Astrocyte of the hippocampus (primary cell): ENCODE measurements at regions not wholly inside any gene's neighbourhood (a gene's known extent, or its start where the extent isn't known, plus 50 kb on each side); places are given as distances from the start of the nearest gene placed in this dataset.
"Not testable (repeated sequence)": the region's sequence is repeated elsewhere in the genome, so short reads cannot be mapped to it uniquely, and the experiment has no call there.

Experiments used
- DNase-seq: peaks from one replicate; pipeline ENCODE4 v3.0.0; 2011; ENCODE audit warnings: low read depth, low spot score

DNA sequence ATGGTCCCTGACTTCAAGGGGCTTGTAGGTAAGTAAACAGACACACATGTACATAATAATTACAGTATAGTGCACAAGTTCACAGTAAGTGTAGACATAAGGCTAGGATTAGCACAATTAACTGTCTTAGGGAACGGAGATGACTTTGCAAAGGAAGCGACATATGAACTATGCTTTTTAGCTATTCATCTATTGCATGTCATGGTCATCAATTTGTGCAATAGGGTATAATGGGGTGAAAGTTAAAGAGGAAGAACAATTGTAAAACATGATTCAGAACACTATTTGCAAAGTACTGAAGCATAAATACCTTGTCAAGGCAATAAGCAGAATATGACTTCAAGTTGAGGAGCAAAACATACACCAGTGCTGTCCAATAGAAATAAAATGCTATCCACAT, 112.3 kb upstream of the SLC8A1 start:
- no peak for DNase-seq

DNA sequence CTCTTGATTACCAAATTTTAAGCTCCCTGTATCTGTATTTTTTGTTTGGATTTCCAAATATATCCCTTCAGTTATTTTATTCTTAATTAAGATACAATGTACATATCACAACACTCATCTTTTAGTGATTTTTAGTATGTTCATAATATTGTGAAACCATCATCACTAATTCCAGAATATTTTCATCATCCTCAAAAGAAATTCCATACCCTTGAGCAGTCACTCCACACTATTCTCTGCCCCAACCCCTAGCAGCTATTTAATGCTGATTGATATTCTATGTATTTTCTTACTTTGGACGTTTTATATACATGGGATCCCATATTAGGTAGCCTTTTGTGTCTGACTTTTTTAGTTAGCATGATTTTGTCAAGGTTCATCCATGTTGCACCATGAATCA, 127.4 kb upstream of the SLC8A1 start:
- DNase-seq, result no peak

- no peak for DNase-seq
These were observed 132.5 kb upstream of the SLC8A1 start for GRCh38 chr2:40584432-40584831.

GRCh38 chr2:40591774-40592173, 139.9 kb upstream of the SLC8A1 start:
- DNase-seq, result no peak

DNA sequence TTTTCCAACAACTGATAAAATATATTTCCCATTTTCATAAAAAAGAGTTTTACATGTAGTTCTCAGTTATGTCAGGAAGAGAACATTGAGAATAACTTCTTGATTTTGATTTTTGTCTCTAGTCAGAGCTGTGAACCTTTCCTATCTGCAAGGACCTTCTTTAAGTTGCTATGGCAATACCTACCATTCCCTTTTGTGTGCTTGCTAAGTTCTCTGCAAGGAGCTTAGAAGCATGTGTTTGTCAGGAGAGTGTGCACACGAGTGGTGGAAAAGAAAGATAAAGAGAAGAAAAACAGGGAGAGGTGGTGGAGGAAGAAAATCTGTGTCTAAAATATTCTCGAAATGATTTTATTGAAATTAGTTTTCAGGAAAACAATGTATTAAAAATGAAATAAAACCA, 140.3 kb upstream of the SLC8A1 start:
- DNase-seq, result no peak

DNA sequence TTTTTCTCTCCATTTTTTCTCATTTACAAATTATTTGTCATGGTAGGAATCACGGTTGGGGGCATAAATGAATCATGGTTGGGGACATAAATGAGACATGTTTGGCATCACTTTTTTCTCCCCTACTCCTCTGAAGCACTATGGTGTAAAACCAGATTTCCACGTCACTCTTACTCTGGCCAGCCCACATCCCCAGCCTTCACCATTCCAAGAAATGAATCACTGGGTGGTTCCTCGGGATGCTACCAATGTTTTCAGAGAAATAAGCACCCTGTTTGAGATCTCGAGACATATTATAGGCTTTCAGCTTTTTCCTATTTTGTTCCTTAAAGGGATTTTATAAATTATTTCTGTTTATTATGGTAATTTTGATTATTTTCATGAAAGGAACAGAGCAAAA, 155.0 kb upstream of the SLC8A1 start:
- DNase-seq, result no peak

DNA sequence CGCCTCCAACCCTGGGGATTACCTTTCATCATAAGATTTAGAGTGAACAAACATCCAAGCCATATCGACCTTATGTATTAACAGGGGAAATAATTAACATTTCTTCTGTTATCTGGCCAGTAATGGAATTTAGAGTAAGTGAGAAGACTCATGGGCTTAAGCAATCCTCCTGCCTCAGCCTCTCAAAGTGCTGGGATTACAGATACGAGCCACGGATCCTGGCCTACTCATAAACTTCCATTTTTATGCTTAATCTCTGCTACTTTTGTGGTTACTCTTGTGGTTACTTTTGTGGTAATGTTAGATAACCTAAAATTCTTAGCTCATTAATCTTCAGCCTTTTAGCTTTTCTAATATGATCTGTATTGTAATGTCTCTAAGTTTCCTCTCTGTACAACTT, 159.3 kb upstream of the SLC8A1 start:
- DNase-seq, result no peak

- DNase-seq, result peak; percentile 56
These were observed 174.0 kb upstream of the SLC8A1 start for GRCh38 chr2:40625849-40626248.

GRCh38 chr2:40628556-40628955, 176.7 kb upstream of the SLC8A1 start:
- DNase-seq, result no peak

DNA sequence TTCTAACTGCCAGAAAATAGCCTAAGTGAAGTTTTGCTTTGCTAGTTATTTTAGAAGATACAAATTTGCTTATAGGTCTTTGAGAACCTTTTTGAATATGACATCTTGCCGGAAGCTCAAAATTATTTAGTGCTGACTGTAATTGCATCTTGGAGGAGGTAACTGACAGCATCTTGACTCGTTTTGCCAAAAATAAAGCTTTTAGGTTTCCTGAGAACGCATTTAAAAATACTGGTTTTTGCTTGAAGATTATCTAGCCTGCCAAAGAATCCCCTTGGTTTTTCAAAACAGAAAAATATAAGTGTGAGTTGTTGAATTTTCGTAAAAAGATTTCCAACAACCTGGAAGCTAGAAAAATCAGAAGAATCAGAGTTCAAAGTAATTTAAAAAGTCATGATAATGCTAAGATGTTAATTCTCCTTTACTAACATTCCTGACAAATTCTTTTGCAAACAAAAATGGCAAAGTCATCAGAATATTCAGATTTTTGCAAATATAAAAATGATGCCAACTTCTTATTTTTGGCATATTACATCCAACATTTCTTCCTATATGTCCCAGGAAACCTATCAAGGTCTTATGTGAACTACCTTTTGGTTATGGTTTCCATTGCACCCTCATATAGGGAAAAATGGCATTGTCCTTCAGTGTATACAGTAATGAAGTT, 178.0 kb upstream of the SLC8A1 start:
- no peak for DNase-seq

GRCh38 chr2:40639320-40639719, 187.4 kb upstream of the SLC8A1 start:
- DNase-seq, result no peak

- DNase-seq, result no peak
These were observed 190.3 kb upstream of the SLC8A1 start for GRCh38 chr2:40642237-40642636.

DNA sequence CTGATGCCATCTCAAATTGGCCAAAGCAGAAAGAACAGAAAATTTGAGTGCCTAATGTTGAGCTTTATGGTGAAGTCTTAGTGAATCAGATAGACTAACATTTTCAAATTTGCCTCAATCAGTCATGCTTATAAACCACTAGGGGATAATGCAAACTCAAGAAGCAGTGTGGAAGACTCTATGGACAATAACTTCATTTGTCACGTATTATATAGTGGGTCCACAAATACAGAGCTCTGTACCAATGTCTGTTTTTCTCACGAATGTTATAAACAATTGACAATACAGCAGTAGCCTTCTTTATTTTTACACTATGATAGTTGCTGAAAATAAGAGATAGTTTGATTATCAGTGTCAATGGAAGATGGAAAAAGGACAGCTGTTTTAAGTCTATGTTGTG, 190.8 kb upstream of the SLC8A1 start:
- no peak for DNase-seq

- DNase-seq, result no peak
These were observed 194.8 kb upstream of the SLC8A1 start for GRCh38 chr2:40646642-40647041.

- DNase-seq, result no peak
These were observed 200.3 kb upstream of the SLC8A1 start for GRCh38 chr2:40652155-40652554.

- no peak for DNase-seq
These were observed 201.9 kb upstream of the SLC8A1 start for GRCh38 chr2:40653829-40654228.

DNA sequence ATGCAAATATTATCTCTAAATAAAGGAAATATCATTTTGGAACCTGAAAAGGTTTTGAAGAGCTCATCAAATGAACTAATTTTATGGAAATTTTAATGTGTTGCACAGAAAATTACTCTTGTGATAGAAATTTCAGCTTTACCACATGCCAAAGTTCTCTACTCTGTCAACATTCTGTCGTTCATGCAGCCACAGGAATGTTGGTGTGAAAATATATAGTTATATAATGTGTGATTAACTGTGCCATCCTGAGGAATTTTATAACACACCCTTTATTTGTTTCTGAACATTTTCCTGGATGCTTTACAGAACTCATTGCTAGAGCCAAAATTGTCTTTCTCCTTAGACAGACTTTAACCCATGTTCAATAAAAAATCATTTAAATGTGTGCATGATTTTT, 202.5 kb upstream of the SLC8A1 start:
- no peak for DNase-seq

- peak; percentile 69 for DNase-seq
These were observed 207.1 kb upstream of the SLC8A1 start for GRCh38 chr2:40658941-40659340.

DNA sequence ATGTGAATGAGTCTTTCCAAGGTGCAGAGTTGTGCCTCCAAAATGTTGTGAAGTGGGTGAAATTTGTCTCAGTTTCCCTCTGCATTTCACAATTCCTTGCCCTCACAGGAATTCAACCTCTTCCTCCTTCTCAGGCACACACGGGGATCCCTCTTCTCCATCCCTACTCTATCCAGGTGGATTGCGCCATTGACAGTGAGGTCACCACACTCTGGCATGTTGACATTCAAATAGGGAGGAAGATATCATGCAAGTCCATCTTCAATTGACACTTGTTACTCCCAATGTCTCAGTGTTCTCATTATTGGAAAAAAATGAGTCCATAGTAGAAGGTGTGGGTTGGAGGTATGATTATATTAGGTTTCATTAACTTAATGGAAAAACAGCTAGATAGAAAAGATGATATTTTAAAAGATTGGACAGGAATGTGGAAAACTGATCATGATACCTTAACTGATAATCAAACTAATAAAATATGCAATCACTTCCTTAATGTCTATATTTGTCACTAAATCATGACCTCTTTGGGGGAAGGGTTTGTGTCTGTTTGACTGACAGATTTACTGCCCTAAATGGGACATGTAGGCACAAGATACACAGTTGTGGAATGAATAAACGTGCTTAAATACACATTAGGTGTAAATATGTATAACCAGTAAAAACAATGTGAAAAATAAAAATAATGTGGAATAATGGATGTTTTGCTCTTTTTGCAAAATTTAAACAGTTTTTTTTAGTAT, 213.8 kb upstream of the SLC8A1 start:
- DNase-seq, result no peak

DNA sequence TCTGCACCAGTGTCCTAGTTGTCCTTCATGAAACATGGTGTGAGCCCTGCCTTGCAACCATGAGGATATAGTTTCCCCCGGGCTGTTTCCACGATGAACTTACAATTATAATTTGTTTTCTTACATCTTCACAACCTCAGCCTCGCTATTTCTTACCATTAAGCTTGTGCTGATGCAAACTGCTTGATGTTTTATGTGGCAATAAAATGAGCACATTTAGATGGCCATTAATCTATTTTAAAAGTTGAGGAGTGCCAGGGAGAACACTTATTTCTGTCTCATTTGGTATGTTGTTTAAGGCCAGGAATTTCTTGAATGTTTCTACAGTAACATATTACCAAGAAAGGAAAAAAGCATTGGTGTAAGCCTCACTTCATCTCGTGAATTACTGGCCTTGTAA, 214.5 kb upstream of the SLC8A1 start:
- DNase-seq, result no peak

GRCh38 chr2:40668425-40668824, 216.5 kb upstream of the SLC8A1 start:
- no peak for DNase-seq

- DNase-seq, result not testable (repeated sequence)
These were observed 224.4 kb upstream of the SLC8A1 start for GRCh38 chr2:40676134-40676790.

- no peak for DNase-seq
These were observed 228.7 kb upstream of the SLC8A1 start for GRCh38 chr2:40680547-40680946.
